ENCODE measurements at regions not wholly inside any gene's neighbourhood (a gene's known extent, or its start where the extent isn't known, plus 50 kb on each side); places are given as distances from the start of the nearest gene placed in this dataset.

GRCh38 chr20:12179692-12180091 lies 262.0 kb downstream of the BTBD3 start:
- no peaks in the 10 kb centered on the region for H3K79me1 ChIP-seq (ENCODE audit: insufficient read depth, low read depth, low read length, poor library complexity, severe bottlenecking)
- H3K27ac Mint-ChIP-seq: no peak overlapping the region

More at GRCh38 chr20:12179692-12180091, 262.0 kb downstream of the BTBD3 start:
- Histone ChIP-seq H4K8ac (replicated peaks; ENCODE audit: insufficient read length, low read depth, low read length) (no peak overlapping the region), H3K23me2 (ENCODE audit: insufficient read length, low read depth, low read length, poor library complexity, severe bottlenecking) (no peaks in the 10 kb centered on the region), H4K91ac (ENCODE audit: insufficient read length, low read depth, low read length) (no peak overlapping the region), H3K4ac (ENCODE audit: low read depth, low read length) (no peak overlapping the region), H2BK12ac (ENCODE audit: insufficient read length, low read depth, low read length) (no peak overlapping the region), H4K5ac (ENCODE audit: insufficient read length, low read depth, low read length) (no peak overlapping the region), H3K27ac (ENCODE audit: insufficient read length, low read depth, low read length) (no peak overlapping the region), H2BK120ac (ENCODE audit: low read depth, low read length, poor library complexity, severe bottlenecking) (no peak overlapping the region), H2BK15ac (ENCODE audit: low read depth, low read length) (no peak overlapping the region), H3K56ac (ENCODE audit: insufficient read length, low read depth, low read length) (no peak overlapping the region), H3K4me1 (ENCODE audit: insufficient read depth, low read length) (no peaks in the 10 kb centered on the region), H3K18ac (ENCODE audit: insufficient read length, low read depth, low read length) (no peak overlapping the region), H3K4me2 (ENCODE audit: insufficient read depth, insufficient read length, low read length) (no peak overlapping the region), H4K20me1 (ENCODE audit: control insufficient read depth, insufficient read depth, insufficient read length) (no peaks in the 10 kb centered on the region), H2AK5ac (ENCODE audit: insufficient read length, low read length) (no peak overlapping the region), H3K79me2 (ENCODE audit: insufficient read depth, low read length) (no peaks in the 10 kb centered on the region), H3K27me3 (ENCODE audit: insufficient read depth, low read length) (no peaks in the 10 kb centered on the region), H3K9me3 (ENCODE audit: control insufficient read depth, low read depth, low read length) (no peaks in the 10 kb centered on the region), H3K14ac (ENCODE audit: insufficient read depth, low read length) (no peak overlapping the region), H3T11ph (ENCODE audit: low read length) (no peak overlapping the region), H2AFZ (ENCODE audit: low read length) (no peak overlapping the region), H3K23ac (ENCODE audit: insufficient read length, low read depth, low read length) (no peak overlapping the region), H3K9ac (ENCODE audit: extremely low read depth, insufficient read length, low read length) (no peak overlapping the region), H2BK20ac (ENCODE audit: low read depth, low read length, poor library complexity, severe bottlenecking) (no peak overlapping the region), H2BK5ac (ENCODE audit: insufficient read length, low read length) (no peak overlapping the region)
- H3K4me3 Mint-ChIP-seq: no peak overlapping the region
- WGBS (ENCODE audit: extremely low coverage, insufficient read length, low lambda C conversion rate): no CpG with 5 or more reads among the region's 1 CpG
- DNase-seq: no peak
- TF ChIP-seq, protein P1, sequence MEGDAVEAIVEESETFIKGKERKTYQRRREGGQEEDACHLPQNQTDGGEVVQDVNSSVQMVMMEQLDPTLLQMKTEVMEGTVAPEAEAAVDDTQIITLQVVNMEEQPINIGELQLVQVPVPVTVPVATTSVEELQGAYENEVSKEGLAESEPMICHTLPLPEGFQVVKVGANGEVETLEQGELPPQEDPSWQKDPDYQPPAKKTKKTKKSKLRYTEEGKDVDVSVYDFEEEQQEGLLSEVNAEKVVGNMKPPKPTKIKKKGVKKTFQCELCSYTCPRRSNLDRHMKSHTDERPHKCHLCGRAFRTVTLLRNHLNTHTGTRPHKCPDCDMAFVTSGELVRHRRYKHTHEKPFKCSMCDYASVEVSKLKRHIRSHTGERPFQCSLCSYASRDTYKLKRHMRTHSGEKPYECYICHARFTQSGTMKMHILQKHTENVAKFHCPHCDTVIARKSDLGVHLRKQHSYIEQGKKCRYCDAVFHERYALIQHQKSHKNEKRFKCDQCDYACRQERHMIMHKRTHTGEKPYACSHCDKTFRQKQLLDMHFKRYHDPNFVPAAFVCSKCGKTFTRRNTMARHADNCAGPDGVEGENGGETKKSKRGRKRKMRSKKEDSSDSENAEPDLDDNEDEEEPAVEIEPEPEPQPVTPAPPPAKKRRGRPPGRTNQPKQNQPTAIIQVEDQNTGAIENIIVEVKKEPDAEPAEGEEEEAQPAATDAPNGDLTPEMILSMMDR (conservative IDR thresholded peaks at IDR 0.05): no peak
- no peaks in the 10 kb centered on the region for H3K36me3 Mint-ChIP-seq (ENCODE audit: insufficient read depth in 1 of 3, low read depth in 3 of 3)
- H3K27me3 Mint-ChIP-seq (ENCODE audit: low read depth): no peaks in the 10 kb centered on the region
- no peaks in the 10 kb centered on the region for H3K9me3 Mint-ChIP-seq
- H3K4me1 Mint-ChIP-seq: no peaks in the 10 kb centered on the region
